Left colon (tissue), 2 donors: ENCODE measurements at regions not wholly inside any gene's neighbourhood (a gene's known extent, or its start where the extent isn't known, plus 50 kb on each side); places are given as distances from the start of the nearest gene placed in this dataset.
"Not testable (repeated sequence)": the region's sequence is repeated elsewhere in the genome, so short reads cannot be mapped to it uniquely, and the experiment has no call there.

Source experiments
- ATAC-seq: fragments of 200-7000 bp; cut with Tn5 transposase; one replicate; pipeline ENCODE4 v1.9.1; 2020; ENCODE audit warnings: mild to moderate bottlenecking, moderate library complexity
- DNase-seq, 2 donors: peaks; one replicate each; pipeline ENCODE4 v3.0.0-alpha.2; 2020
- intact Hi-C, 2 donors: fragments of 100-400 bp; cut with DNase I in 1 of 2; cut with micrococcal nuclease in 1 of 2; formaldehyde crosslinking; loops; one replicate each; pipeline versions ENCODE4 v1.11.2 to v1.14.0; 2022; cut with DNase I, micrococcal nuclease
- donor health status: DM: no; HTN: no; CAD: no.
- donor health status: DM: yes; HTN: yes; CAD: no.

- DNase-seq: no peak
- intact Hi-C loops: no loop called here
- ATAC-seq: no peak
These were observed 262.5 kb upstream of the IRX1 start for GRCh38 chr5:3333105-3333504.

- no peak for DNase-seq
- intact Hi-C loops: no loop called here
- no peak for ATAC-seq
These were observed 263.8 kb upstream of the IRX1 start for GRCh38 chr5:3331819-3332218.

GRCh38 chr5:3330442-3330841 is 265.2 kb upstream of the IRX1 start:
- no peak for DNase-seq
- intact Hi-C loops: no loop called here
- no peak for ATAC-seq

GRCh38 chr5:3329427-3329826 is 266.2 kb upstream of the IRX1 start:
- ATAC-seq (no peak), DNase-seq (no peak)
- intact Hi-C loops: no loop called here

GRCh38 chr5:3326841-3327232 is 268.8 kb upstream of the IRX1 start:
- no peak for DNase-seq
- intact Hi-C loops: no loop called here
- no peak for ATAC-seq

GRCh38 chr5:3325972-3326840 is 269.4 kb upstream of the IRX1 start:
- DNase-seq: no peak
- intact Hi-C loops: no loop called here
- ATAC-seq: no peak

- ATAC-seq (no peak), DNase-seq (no peak)
- intact Hi-C loops: no loop called here
These were observed 270.2 kb upstream of the IRX1 start for GRCh38 chr5:3325201-3325971.

GRCh38 chr5:3324421-3325101 is 271.1 kb upstream of the IRX1 start:
- DNase-seq (no peak), ATAC-seq (no peak)
- intact Hi-C loops: no loop called here

- intact Hi-C loops, DNase-seq, ATAC-seq: not testable (repeated sequence)
These were observed 271.7 kb upstream of the IRX1 start for GRCh38 chr5:3323966-3324365.

- DNase-seq (no peak), ATAC-seq (no peak)
- intact Hi-C loops: no loop called here
These were observed 272.5 kb upstream of the IRX1 start for GRCh38 chr5:3323144-3323543.

GRCh38 chr5:3322642-3323041 is 273.0 kb upstream of the IRX1 start:
- no peak for ATAC-seq
- intact Hi-C loops: no loop called here
- DNase-seq: no peak

- intact Hi-C loops: no loop called here
- ATAC-seq: no peak
- DNase-seq: no peak
These were observed 273.7 kb upstream of the IRX1 start for GRCh38 chr5:3321923-3322322.

GRCh38 chr5:3321119-3321760 is 274.4 kb upstream of the IRX1 start:
- no peak for ATAC-seq
- intact Hi-C loops: no loop called here
- no peak for DNase-seq

GRCh38 chr5:3320317-3320875 is 275.2 kb upstream of the IRX1 start:
- intact Hi-C loops: no loop called here
- ATAC-seq (no peak), DNase-seq (no peak)

- intact Hi-C loops: no loop called here
- no peak for DNase-seq
- ATAC-seq: no peak
These were observed 278.4 kb upstream of the IRX1 start for GRCh38 chr5:3317051-3317795.

- no peak for DNase-seq
- ATAC-seq: no peak
- intact Hi-C loops: no loop called here
These were observed 282.1 kb upstream of the IRX1 start for GRCh38 chr5:3313569-3313968.

- intact Hi-C loops: no loop called here
- ATAC-seq (no peak), DNase-seq (no peak)
These were observed 283.3 kb upstream of the IRX1 start for GRCh38 chr5:3312299-3312698.

- ATAC-seq (no peak), DNase-seq (no peak)
- intact Hi-C loops: no loop called here
These were observed 284.2 kb upstream of the IRX1 start for GRCh38 chr5:3311433-3311832.
